K562 (cell line): ENCODE measurements at regions not wholly inside any gene's neighbourhood (a gene's known extent, or its start where the extent isn't known, plus 50 kb on each side); places are given as distances from the start of the nearest gene placed in this dataset.

ENCODE experiments used
- CTCF ChIP-seq, 3 experiments: IDR thresholded peaks in 2 of 3; conservative IDR thresholded peaks in 1 of 3; 2 replicates each; pipeline ENCODE4 v1.5.1; 2011 to 2012; ENCODE audit warnings: low read length in 3 of 3, mild to moderate bottlenecking in 3 of 3, control low read depth in 2 of 3, improper control_type of control experiment in 1 of 3, inconsistent platforms in 1 of 3, low read depth in 1 of 3, mixed read lengths in 1 of 3, moderate library complexity in 1 of 3; ENCODE audit not compliant: insufficient read depth in 2 of 3
- MITF ChIP-seq: IDR thresholded peaks from 2 replicates; pipeline ENCODE4 v1.6.1; 2014; ENCODE audit warnings: antibody characterized with exemption
- NR1H2 ChIP-seq: sonication (generic); formaldehyde crosslinking; IDR thresholded peaks from 2 replicates; pipeline ENCODE4 v1.4.0; 2020; ENCODE audit warnings: mild to moderate bottlenecking, missing genetic modification reagents
- NR2F6 ChIP-seq: fragments of 450-650 bp; formaldehyde crosslinking; IDR thresholded peaks from 2 replicates; pipeline ENCODE4 v1.4.0; 2020; ENCODE audit warnings: mild to moderate bottlenecking
- TEAD4 ChIP-seq, 2 experiments: sonication (generic) in 1 of 2; formaldehyde crosslinking in 1 of 2; IDR thresholded peaks; 2 replicates each; pipeline versions ENCODE4 v1.6.1 to v1.8.0; 2012 to 2022; ENCODE audit warnings: borderline replicate concordance in 1 of 2, inconsistent platforms in 1 of 2, low read length in 1 of 2, mild to moderate bottlenecking in 1 of 2, missing genetic modification reagents in 1 of 2
- ZNF124 ChIP-seq: sonication (generic); formaldehyde crosslinking; IDR thresholded peaks from 2 replicates; pipeline ENCODE4 v1.8.1; 2022; ENCODE audit warnings: missing genetic modification reagents

GRCh38 chr1:55876276-55877060 is 661.3 kb upstream of the USP24 start:
- TF ChIP-seq NR2F6 (CRISPR knock-in tag) (no peak), NR1H2 (CRISPR knock-in tag) (no peak), MITF (no peak), CTCF (IDR thresholded peaks at IDR 0.05 in 2 of 3, conservative IDR thresholded peaks at IDR 0.05 in 1 of 3; ENCODE audit: insufficient read depth in 2 of 3, low read depth in 1 of 3, low read length in 3 of 3) (no peak), TEAD4 (IDR thresholded peaks at IDR 0.05; ENCODE audit: low read length) (no peak), TEAD4 (CRISPR knock-in tag; IDR thresholded peaks at IDR 0.05; ENCODE audit: borderline replicate concordance) (no peak), ZNF124 (no peak)
